GM12878 (cell line): ENCODE measurements at regions not wholly inside any gene's neighbourhood (a gene's known extent, or its start where the extent isn't known, plus 50 kb on each side); places are given as distances from the start of the nearest gene placed in this dataset.

Experiments used
- ATAC-seq: fragments of 200-7000 bp; cut with Tn5 transposase; 3 replicates; pipeline ENCODE4 v1.9.1; 2020; ENCODE audit warnings: mild to moderate bottlenecking, moderate library complexity
- BruUV-seq: library from RNA; stranded (reverse); fragments of 400-500 nt; replicated peaks from 2 replicates; lab custom pipeline; 2021; lab: Mats Ljungman, UMichigan
- CTCF ChIA-PET: fragments of 300-600 bp; sonication (Branson Sonifier 250); formaldehyde crosslinking; extraction: SDS; loops from one replicate; lab custom pipeline; 2021; ENCODE audit warnings: inconsistent platforms; lab: Yijun Ruan, JAX
- POLR2A ChIA-PET: fragments of 350-600 bp; formaldehyde crosslinking; extraction: SDS; loops from one replicate; lab custom pipeline; 2021; ENCODE audit warnings: inconsistent platforms; lab: Charles Lee
- RAD21 ChIA-PET: fragments of 300-600 bp; sonication (Branson Sonifier 250); formaldehyde crosslinking; loops from one replicate; lab custom pipeline; 2023; ENCODE audit warnings: antibody characterized with exemption; ENCODE audit not compliant: unreplicated experiment; lab: Charles Lee
- SMC1A ChIA-PET: fragments of 300-600 bp; sonication (Branson Sonifier 250); formaldehyde crosslinking; loops from one replicate; lab custom pipeline; 2023; ENCODE audit not compliant: unreplicated experiment, uncharacterized antibody; lab: Charles Lee
- DNase-seq: peaks from one replicate; pipeline ENCODE4 v3.0.0-alpha.2; 2011; ENCODE audit warnings: low read depth, low spot score
- FAIRE-seq: peaks from 3 replicates; lab custom pipeline; 2011; peaks lifted over from hg19 to GRCh38; lab: Jason Lieb, UNC
- H2AFZ ChIP-seq: 2 replicates; pipeline ENCODE4 v1.6.0; 2011; ENCODE audit warnings: low read depth, low read length, control low read depth; ENCODE audit not compliant: control insufficient read depth
- H3K27ac ChIP-seq: 2 replicates; pipeline ENCODE4 v1.5.1; 2011; ENCODE audit warnings: control low read depth; ENCODE audit not compliant: control insufficient read depth, insufficient read depth
- H3K27me3 ChIP-seq, 2 experiments: replicated peaks in 1 of 2; 2 replicates each; pipeline versions ENCODE4 v1.6.0 to v1.6.1; 2011; ENCODE audit warnings: low read length in 1 of 2; ENCODE audit not compliant: control insufficient read depth in 2 of 2, insufficient read depth in 2 of 2
- H3K36me3 ChIP-seq, 2 experiments: 2 replicates each; pipeline ENCODE4 v1.5.1; 2011; ENCODE audit warnings: low read length in 1 of 2; ENCODE audit not compliant: control insufficient read depth in 2 of 2, insufficient read depth in 2 of 2
- H3K4me1 ChIP-seq: 2 replicates; pipeline ENCODE4 v1.6.1; 2011; ENCODE audit warnings: mild to moderate bottlenecking, low read length, moderate library complexity, mixed read lengths; ENCODE audit not compliant: control insufficient read depth, insufficient read depth
- H3K4me2 ChIP-seq: 2 replicates; pipeline ENCODE4 v1.6.0; 2011; ENCODE audit warnings: control low read depth; ENCODE audit not compliant: control insufficient read depth, insufficient read depth
- H3K4me3 ChIP-seq: fragments of 200-600 bp; sonication (generic); 2 replicates; pipeline ENCODE4 v1.5.1; 2016
- H3K79me2 ChIP-seq: 2 replicates; pipeline ENCODE4 v1.6.0; 2011; ENCODE audit warnings: low read length; ENCODE audit not compliant: control insufficient read depth, insufficient read depth
- H3K9ac ChIP-seq: 2 replicates; pipeline ENCODE4 v1.8.0; 2011; ENCODE audit warnings: low read length, control low read depth, mixed read lengths; ENCODE audit not compliant: control insufficient read depth, insufficient read depth
- H3K9me3 ChIP-seq: replicated peaks from 3 replicates; pipeline ENCODE4 v1.5.1; 2011; ENCODE audit warnings: mild to moderate bottlenecking, low read length; ENCODE audit not compliant: control insufficient read depth, insufficient read depth
- H4K20me1 ChIP-seq: 2 replicates; pipeline ENCODE4 v1.6.0; 2011; ENCODE audit not compliant: control insufficient read depth, insufficient read depth
- BHLHE40 ChIP-seq, 2 experiments: fragments of 450-650 bp in 1 of 2; IDR thresholded peaks; 2 replicates each; pipeline ENCODE4 v1.6.1; 2011 to 2017; ENCODE audit warnings: low read depth in 2 of 2, borderline replicate concordance in 1 of 2, improper control_type of control experiment in 1 of 2, low read length in 1 of 2, mild to moderate bottlenecking in 1 of 2
- CREM ChIP-seq: IDR thresholded peaks from 2 replicates; pipeline ENCODE4 v1.6.1; 2014; ENCODE audit warnings: antibody characterized with exemption, low read depth
- EGR1 ChIP-seq, 2 experiments: IDR thresholded peaks; 1 replicate in 1 of 2; 2 replicates in 1 of 2; pipeline ENCODE4 v1.6.1; 2011 to 2012; ENCODE audit warnings: low read depth in 2 of 2, low read length in 2 of 2, borderline replicate concordance in 1 of 2, mild to moderate bottlenecking in 1 of 2, moderate library complexity in 1 of 2
- JUNB ChIP-seq: IDR thresholded peaks from 2 replicates; pipeline ENCODE4 v1.6.1; 2016; ENCODE audit warnings: antibody characterized with exemption, mild to moderate bottlenecking
- NFIC ChIP-seq: IDR thresholded peaks from 2 replicates; pipeline ENCODE4 v1.6.1; 2012; ENCODE audit warnings: low read depth, mild to moderate bottlenecking, inconsistent platforms, low read length, moderate library complexity
- RB1 ChIP-seq: fragments of 450-650 bp; formaldehyde crosslinking; IDR thresholded peaks from 2 replicates; pipeline ENCODE4 v1.6.1; 2017; ENCODE audit warnings: mild to moderate bottlenecking, borderline replicate concordance
- ZNF384 ChIP-seq: IDR thresholded peaks from 2 replicates; pipeline ENCODE4 v1.6.1; 2012; ENCODE audit warnings: low read depth, mild to moderate bottlenecking, low read length, improper control_type of control experiment, borderline replicate concordance
- WGBS: methylation state at CpG from one replicate; pipeline ENCODE4 v1.1.6; 2016; ENCODE audit warnings: low lambda C conversion rate; ENCODE audit not compliant: insufficient replicate concordance, insufficient coverage; ENCODE audit errors: missing lambda C conversion rate; 5-methylcytosine and 5-hydroxymethylcytosine counted together
- in situ Hi-C: fragments of 300-500 bp; cut with MboI; formaldehyde crosslinking; loops from 9 replicates; pipeline ENCODE4 v1.14.3; 2018; ENCODE audit warnings: mixed read lengths
- intact Hi-C: fragments of 100-400 bp; cut with micrococcal nuclease; formaldehyde crosslinking; loops from one replicate; pipeline ENCODE4 v1.14.2; 2022; ENCODE audit not compliant: unreplicated experiment
- TF ChIP-seq, protein P1 (sequence below): IDR thresholded peaks from 2 replicates; pipeline ENCODE4 v1.6.1; 2012; ENCODE audit warnings: improper control_type of control experiment, low read depth, low read length; ENCODE audit not compliant: insufficient replicate concordance
- TF ChIP-seq, protein P2 (sequence below): fragments of 450-650 bp; IDR thresholded peaks from 2 replicates; pipeline ENCODE4 v1.6.1; 2017; ENCODE audit warnings: mild to moderate bottlenecking
- TF ChIP-seq, protein P3 (sequence below): fragments of 450-650 bp; formaldehyde crosslinking; IDR thresholded peaks from 2 replicates; pipeline ENCODE4 v1.4.0; 2020; ENCODE audit warnings: mild to moderate bottlenecking, moderate library complexity
- TF ChIP-seq, protein P4 (sequence below): fragments of 450-650 bp; IDR thresholded peaks from 2 replicates; pipeline ENCODE4 v1.6.1; 2017; ENCODE audit warnings: low read depth, mild to moderate bottlenecking, moderate library complexity

DNA sequence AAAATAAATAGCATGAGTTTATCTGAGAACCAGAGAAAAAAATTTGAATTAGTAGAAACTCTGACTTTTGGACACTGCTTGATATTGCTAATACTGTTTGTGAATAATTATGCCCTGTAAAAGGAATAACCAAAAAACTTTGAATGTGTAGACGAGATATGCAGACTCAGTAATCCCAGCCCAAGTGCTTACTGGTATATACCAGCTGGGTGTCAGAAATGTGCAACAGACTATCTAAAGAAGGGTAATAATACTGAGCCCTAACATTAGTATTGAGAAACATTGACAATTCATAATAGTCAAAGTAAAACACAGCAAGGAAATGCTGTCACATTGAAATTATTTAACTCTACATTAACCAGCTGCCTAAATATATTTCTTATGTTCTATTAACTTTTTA is 60.5 kb upstream of the ZC3H15 start:
- BruUV-seq: no TSS peak
- in situ Hi-C loops: no loop called here
- RAD21 ChIA-PET: no interaction called here
- CTCF ChIA-PET: no interaction called here
- no peaks in the 10 kb centered on the region for H4K20me1 ChIP-seq
- FAIRE-seq (no peak), ATAC-seq (no peak), DNase-seq (no peak)
- no peaks in the 10 kb centered on the region; the same call in 1 of the 2 replicates for H3K4me1 ChIP-seq
- intact Hi-C loops: no loop called here
- H3K4me3 ChIP-seq: no peak overlapping the region
- POLR2A ChIA-PET: interaction anchor here (0.5 kb wide), 1 partner anchor 300 kb away, joined by 3 read pairs; no protein-coding TSS in a partner anchor
- SMC1A ChIA-PET: interaction anchor here (0.9 to 1.3 kb wide), 2 partner anchors 15 to 95 kb away, joined by 3 read pairs; no protein-coding TSS in a partner anchor
- no peak overlapping the region for H3K4me2 ChIP-seq
- H3K27ac ChIP-seq: no peak overlapping the region
- 100% methylated on average over 1 of the region's 1 CpG for WGBS
- H3K36me3 ChIP-seq: no peaks in the 10 kb centered on the region
- H3K27me3 ChIP-seq: no peaks in the 10 kb centered on the region
- no peaks in the 10 kb centered on the region for H3K79me2 ChIP-seq
- no peak overlapping the region for H3K9ac ChIP-seq
- H3K9me3 ChIP-seq: no peaks in the 10 kb centered on the region
- no peak overlapping the region for H2AFZ ChIP-seq
- no peak for TF ChIP-seq RB1
- TF ChIP-seq, protein P1, sequence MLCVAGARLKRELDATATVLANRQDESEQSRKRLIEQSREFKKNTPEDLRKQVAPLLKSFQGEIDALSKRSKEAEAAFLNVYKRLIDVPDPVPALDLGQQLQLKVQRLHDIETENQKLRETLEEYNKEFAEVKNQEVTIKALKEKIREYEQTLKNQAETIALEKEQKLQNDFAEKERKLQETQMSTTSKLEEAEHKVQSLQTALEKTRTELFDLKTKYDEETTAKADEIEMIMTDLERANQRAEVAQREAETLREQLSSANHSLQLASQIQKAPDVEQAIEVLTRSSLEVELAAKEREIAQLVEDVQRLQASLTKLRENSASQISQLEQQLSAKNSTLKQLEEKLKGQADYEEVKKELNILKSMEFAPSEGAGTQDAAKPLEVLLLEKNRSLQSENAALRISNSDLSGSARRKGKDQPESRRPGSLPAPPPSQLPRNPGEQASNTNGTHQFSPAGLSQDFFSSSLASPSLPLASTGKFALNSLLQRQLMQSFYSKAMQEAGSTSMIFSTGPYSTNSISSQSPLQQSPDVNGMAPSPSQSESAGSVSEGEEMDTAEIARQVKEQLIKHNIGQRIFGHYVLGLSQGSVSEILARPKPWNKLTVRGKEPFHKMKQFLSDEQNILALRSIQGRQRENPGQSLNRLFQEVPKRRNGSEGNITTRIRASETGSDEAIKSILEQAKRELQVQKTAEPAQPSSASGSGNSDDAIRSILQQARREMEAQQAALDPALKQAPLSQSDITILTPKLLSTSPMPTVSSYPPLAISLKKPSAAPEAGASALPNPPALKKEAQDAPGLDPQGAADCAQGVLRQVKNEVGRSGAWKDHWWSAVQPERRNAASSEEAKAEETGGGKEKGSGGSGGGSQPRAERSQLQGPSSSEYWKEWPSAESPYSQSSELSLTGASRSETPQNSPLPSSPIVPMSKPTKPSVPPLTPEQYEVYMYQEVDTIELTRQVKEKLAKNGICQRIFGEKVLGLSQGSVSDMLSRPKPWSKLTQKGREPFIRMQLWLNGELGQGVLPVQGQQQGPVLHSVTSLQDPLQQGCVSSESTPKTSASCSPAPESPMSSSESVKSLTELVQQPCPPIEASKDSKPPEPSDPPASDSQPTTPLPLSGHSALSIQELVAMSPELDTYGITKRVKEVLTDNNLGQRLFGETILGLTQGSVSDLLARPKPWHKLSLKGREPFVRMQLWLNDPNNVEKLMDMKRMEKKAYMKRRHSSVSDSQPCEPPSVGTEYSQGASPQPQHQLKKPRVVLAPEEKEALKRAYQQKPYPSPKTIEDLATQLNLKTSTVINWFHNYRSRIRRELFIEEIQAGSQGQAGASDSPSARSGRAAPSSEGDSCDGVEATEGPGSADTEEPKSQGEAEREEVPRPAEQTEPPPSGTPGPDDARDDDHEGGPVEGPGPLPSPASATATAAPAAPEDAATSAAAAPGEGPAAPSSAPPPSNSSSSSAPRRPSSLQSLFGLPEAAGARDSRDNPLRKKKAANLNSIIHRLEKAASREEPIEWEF: no peak
- TF ChIP-seq, protein P2, sequence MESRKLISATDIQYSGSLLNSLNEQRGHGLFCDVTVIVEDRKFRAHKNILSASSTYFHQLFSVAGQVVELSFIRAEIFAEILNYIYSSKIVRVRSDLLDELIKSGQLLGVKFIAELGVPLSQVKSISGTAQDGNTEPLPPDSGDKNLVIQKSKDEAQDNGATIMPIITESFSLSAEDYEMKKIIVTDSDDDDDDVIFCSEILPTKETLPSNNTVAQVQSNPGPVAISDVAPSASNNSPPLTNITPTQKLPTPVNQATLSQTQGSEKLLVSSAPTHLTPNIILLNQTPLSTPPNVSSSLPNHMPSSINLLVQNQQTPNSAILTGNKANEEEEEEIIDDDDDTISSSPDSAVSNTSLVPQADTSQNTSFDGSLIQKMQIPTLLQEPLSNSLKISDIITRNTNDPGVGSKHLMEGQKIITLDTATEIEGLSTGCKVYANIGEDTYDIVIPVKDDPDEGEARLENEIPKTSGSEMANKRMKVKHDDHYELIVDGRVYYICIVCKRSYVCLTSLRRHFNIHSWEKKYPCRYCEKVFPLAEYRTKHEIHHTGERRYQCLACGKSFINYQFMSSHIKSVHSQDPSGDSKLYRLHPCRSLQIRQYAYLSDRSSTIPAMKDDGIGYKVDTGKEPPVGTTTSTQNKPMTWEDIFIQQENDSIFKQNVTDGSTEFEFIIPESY: no peak
- TF ChIP-seq CREM: no peak
- TF ChIP-seq, protein P3, sequence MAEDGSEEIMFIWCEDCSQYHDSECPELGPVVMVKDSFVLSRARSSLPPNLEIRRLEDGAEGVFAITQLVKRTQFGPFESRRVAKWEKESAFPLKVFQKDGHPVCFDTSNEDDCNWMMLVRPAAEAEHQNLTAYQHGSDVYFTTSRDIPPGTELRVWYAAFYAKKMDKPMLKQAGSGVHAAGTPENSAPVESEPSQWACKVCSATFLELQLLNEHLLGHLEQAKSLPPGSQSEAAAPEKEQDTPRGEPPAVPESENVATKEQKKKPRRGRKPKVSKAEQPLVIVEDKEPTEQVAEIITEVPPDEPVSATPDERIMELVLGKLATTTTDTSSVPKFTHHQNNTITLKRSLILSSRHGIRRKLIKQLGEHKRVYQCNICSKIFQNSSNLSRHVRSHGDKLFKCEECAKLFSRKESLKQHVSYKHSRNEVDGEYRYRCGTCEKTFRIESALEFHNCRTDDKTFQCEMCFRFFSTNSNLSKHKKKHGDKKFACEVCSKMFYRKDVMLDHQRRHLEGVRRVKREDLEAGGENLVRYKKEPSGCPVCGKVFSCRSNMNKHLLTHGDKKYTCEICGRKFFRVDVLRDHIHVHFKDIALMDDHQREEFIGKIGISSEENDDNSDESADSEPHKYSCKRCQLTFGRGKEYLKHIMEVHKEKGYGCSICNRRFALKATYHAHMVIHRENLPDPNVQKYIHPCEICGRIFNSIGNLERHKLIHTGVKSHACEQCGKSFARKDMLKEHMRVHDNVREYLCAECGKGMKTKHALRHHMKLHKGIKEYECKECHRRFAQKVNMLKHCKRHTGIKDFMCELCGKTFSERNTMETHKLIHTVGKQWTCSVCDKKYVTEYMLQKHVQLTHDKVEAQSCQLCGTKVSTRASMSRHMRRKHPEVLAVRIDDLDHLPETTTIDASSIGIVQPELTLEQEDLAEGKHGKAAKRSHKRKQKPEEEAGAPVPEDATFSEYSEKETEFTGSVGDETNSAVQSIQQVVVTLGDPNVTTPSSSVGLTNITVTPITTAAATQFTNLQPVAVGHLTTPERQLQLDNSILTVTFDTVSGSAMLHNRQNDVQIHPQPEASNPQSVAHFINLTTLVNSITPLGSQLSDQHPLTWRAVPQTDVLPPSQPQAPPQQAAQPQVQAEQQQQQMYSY (CRISPR knock-in tag): no peak
- no peak for TF ChIP-seq BHLHE40 (IDR thresholded peaks at IDR 0.05; ENCODE audit: borderline replicate concordance in 1 of 2, low read depth in 2 of 2, low read length in 1 of 2)
- TF ChIP-seq, protein P4, sequence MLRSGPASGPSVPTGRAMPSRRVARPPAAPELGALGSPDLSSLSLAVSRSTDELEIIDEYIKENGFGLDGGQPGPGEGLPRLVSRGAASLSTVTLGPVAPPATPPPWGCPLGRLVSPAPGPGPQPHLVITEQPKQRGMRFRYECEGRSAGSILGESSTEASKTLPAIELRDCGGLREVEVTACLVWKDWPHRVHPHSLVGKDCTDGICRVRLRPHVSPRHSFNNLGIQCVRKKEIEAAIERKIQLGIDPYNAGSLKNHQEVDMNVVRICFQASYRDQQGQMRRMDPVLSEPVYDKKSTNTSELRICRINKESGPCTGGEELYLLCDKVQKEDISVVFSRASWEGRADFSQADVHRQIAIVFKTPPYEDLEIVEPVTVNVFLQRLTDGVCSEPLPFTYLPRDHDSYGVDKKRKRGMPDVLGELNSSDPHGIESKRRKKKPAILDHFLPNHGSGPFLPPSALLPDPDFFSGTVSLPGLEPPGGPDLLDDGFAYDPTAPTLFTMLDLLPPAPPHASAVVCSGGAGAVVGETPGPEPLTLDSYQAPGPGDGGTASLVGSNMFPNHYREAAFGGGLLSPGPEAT: no peak
- no peak for TF ChIP-seq ZNF384
- TF ChIP-seq NFIC: no peak
- no peak for TF ChIP-seq JUNB
- TF ChIP-seq EGR1 (IDR thresholded peaks at IDR 0.05; ENCODE audit: borderline replicate concordance in 1 of 2, low read depth in 2 of 2, low read length in 2 of 2): no peak
